Lung (tissue), 11 donors: ENCODE measurements at regions not wholly inside any gene's neighbourhood (a gene's known extent, or its start where the extent isn't known, plus 50 kb on each side); places are given as distances from the start of the nearest gene placed in this dataset.
"Not testable (repeated sequence)": the region's sequence is repeated elsewhere in the genome, so short reads cannot be mapped to it uniquely, and the experiment has no call there.

Source experiments
- ATAC-seq: fragments of 200-7000 bp; cut with Tn5 transposase; one replicate; pipeline ENCODE4 v1.9.1; 2020; ENCODE audit warnings: moderate number of reproducible peaks; ENCODE audit not compliant: insufficient read depth, low FRiP score
- DNase-seq, 3 donors: peaks; one replicate each; pipeline ENCODE4 v3.0.0-alpha.2; 2013 to 2017
- H3K27ac ChIP-seq, 2 donors: one replicate each; pipeline ENCODE4 v1.5.1; 2013; ENCODE audit warnings: mild to moderate bottlenecking in 2 of 2, moderate library complexity in 2 of 2, control low read depth in 1 of 2, inconsistent platforms in 1 of 2, low read depth in 1 of 2, low read length in 1 of 2
- H3K27me3 ChIP-seq, 3 donors: one replicate each; pipeline ENCODE4 v1.5.1; 2013; ENCODE audit warnings: low read length in 2 of 3; ENCODE audit not compliant: control insufficient read depth in 3 of 3, insufficient read depth in 3 of 3
- H3K36me3 ChIP-seq, 4 donors: one replicate each; pipeline ENCODE4 v1.5.1; 2013; ENCODE audit warnings: low read length in 4 of 4, mild to moderate bottlenecking in 1 of 4, moderate library complexity in 1 of 4; ENCODE audit not compliant: control insufficient read depth in 4 of 4, insufficient read depth in 4 of 4
- H3K4me1 ChIP-seq, 5 donors: one replicate each; pipeline ENCODE4 v1.5.1; 2013; ENCODE audit warnings: low read length in 5 of 5, mild to moderate bottlenecking in 2 of 5, moderate library complexity in 1 of 5; ENCODE audit not compliant: control insufficient read depth in 5 of 5, insufficient read depth in 5 of 5
- H3K4me3 ChIP-seq: one replicate; pipeline ENCODE4 v1.5.1; 2013; ENCODE audit warnings: mild to moderate bottlenecking, control low read depth, moderate library complexity
- H3K9ac ChIP-seq, 2 donors: one replicate each; pipeline ENCODE4 v1.5.1; 2013; ENCODE audit warnings: low read length in 2 of 2, control low read depth in 1 of 2; ENCODE audit not compliant: insufficient read depth in 1 of 2
- H3K9me3 ChIP-seq, 4 donors: one replicate each; pipeline ENCODE4 v1.5.1; 2013; ENCODE audit warnings: low read length in 3 of 4, mild to moderate bottlenecking in 1 of 4, moderate library complexity in 1 of 4; ENCODE audit not compliant: control insufficient read depth in 4 of 4, insufficient read depth in 3 of 4
- CTCF ChIP-seq: IDR thresholded peaks from 2 replicates; pipeline ENCODE4 v1.5.1; 2012; ENCODE audit warnings: mild to moderate bottlenecking; ENCODE audit errors: control extremely low read depth, extremely low read depth
- WGBS, 2 donors: extraction: QIAGEN DNeasy Blood & Tissue Kit; methylation state at CpG; one replicate each; pipeline ENCODE4 v1.1.7; 2013; 5-methylcytosine and 5-hydroxymethylcytosine counted together
- donor health status: control.
- donor health status: control.
- donor health status: Bipolar disorder and iron deficiency.
- donor health status: healthy.
- donor health status: DM: yes; HTN: yes; CAD: no.

GRCh38 chr15:95152741-95153140 lies 921.4 kb downstream of the MCTP2 start:
- ATAC-seq (no peak), DNase-seq (no peak)
- Histone ChIP-seq H3K27ac (no peak overlapping the region), H3K4me1 (no peaks in the 10 kb centered on the region), H3K9ac (no peak overlapping the region), H3K27me3 (no peaks in the 10 kb centered on the region), H3K36me3 (no peaks in the 10 kb centered on the region), H3K9me3 (peaks cover 0 to 6% (median 0%) of the 10 kb centered on the region in 4 donors), H3K4me3 (no peak overlapping the region)
- TF ChIP-seq CTCF = no peak
- 90 to 95% methylated on average over 1 of the region's 1 CpG for WGBS, 2 donors

DNA sequence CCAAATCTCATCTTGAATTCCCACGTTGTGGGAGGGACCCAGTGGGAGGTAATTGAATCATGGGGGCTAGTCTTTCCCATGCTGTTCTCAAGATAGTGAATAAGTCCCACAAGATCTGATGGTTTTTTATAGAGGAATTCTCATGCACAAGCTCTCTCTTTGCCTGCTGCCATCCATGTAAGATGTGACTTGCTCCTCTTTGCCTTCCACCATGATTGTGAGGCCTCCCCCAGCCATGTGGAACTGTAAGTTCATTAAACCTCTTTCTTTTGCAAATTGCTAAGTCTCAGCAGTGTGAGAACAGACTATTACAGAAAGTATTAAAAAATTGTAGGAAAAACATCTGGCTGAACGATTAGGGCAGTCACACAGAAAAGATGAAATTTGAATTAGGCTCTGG lies 921.8 kb downstream of the MCTP2 start:
- WGBS, 2 donors = 80 to 90% methylated on average over 2 of the region's 2 CpGs
- H3K9ac ChIP-seq, H3K27me3 ChIP-seq, H3K4me1 ChIP-seq, DNase-seq, H3K9me3 ChIP-seq, ATAC-seq, H3K27ac ChIP-seq, H3K36me3 ChIP-seq, H3K4me3 ChIP-seq: not testable (repeated sequence)

DNA sequence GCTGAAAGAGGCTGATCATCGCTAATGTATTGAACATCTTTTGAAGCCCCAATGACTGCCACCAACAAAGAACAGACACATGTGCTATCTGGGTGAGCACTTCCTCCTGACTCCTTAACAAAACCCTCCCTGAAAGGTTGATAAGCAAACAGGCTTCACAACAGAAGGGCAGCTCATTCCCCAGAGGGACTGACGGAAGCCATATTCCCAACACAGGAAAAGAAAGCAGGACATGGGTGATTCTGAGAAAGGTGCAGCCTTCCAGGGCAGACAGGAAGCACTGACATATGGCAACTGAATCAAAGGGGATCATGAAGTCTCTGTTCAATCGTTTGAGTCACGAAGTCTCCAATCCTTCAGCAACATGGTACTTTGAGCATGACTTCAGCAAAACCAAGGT lies 929.0 kb downstream of the MCTP2 start:
- Histone ChIP-seq H3K36me3 (no peaks in the 10 kb centered on the region), H3K9me3 (peaks cover 0 to 6% (median 0%) of the 10 kb centered on the region in 4 donors), H3K27ac (no peak overlapping the region), H3K9ac (no peak overlapping the region), H3K27me3 (no peaks in the 10 kb centered on the region), H3K4me1 (peaks cover 0 to 3% (median 0%) of the 10 kb centered on the region in 5 donors), H3K4me3 (no peak overlapping the region)
- WGBS, 2 donors = 62 to 68% methylated on average over 4 of the region's 4 CpGs
- ATAC-seq (no peak), DNase-seq (no peak)
- no peak for TF ChIP-seq CTCF

- H3K36me3 ChIP-seq = no peaks in the 10 kb centered on the region
- no peak overlapping the region for H3K4me3 ChIP-seq
- no peaks in the 10 kb centered on the region for H3K27me3 ChIP-seq
- ATAC-seq = no peak
- WGBS, 2 donors = 55 to 56% methylated on average over 3 of the region's 3 CpGs
- TF ChIP-seq CTCF = no peak
- no peak for DNase-seq
- H3K27ac ChIP-seq = no peak overlapping the region
- H3K9me3 ChIP-seq = no peaks in the 10 kb centered on the region
- H3K9ac ChIP-seq = no peak overlapping the region
- H3K4me1 ChIP-seq = peaks cover 0 to 3% (median 0%) of the 10 kb centered on the region in 5 donors
These were observed 930.7 kb downstream of the MCTP2 start for GRCh38 chr15:95162069-95162468.
